GM12878 (cell line): ENCODE measurements at regions not wholly inside any gene's neighbourhood (a gene's known extent, or its start where the extent isn't known, plus 50 kb on each side); places are given as distances from the start of the nearest gene placed in this dataset.

Experiments
- ATAC-seq: fragments of 200-7000 bp; cut with Tn5 transposase; 3 replicates; pipeline ENCODE4 v1.9.1; 2020; ENCODE audit warnings: mild to moderate bottlenecking, moderate library complexity
- BruUV-seq: library from RNA; stranded (reverse); fragments of 400-500 nt; replicated peaks from 2 replicates; lab custom pipeline; 2021; lab: Mats Ljungman, UMichigan
- CTCF ChIA-PET: fragments of 300-600 bp; sonication (Branson Sonifier 250); formaldehyde crosslinking; extraction: SDS; loops from one replicate; lab custom pipeline; 2021; ENCODE audit warnings: inconsistent platforms; lab: Yijun Ruan, JAX
- POLR2A ChIA-PET: fragments of 350-600 bp; formaldehyde crosslinking; extraction: SDS; loops from one replicate; lab custom pipeline; 2021; ENCODE audit warnings: inconsistent platforms; lab: Charles Lee
- RAD21 ChIA-PET: fragments of 300-600 bp; sonication (Branson Sonifier 250); formaldehyde crosslinking; loops from one replicate; lab custom pipeline; 2023; ENCODE audit warnings: antibody characterized with exemption; ENCODE audit not compliant: unreplicated experiment; lab: Charles Lee
- SMC1A ChIA-PET: fragments of 300-600 bp; sonication (Branson Sonifier 250); formaldehyde crosslinking; loops from one replicate; lab custom pipeline; 2023; ENCODE audit not compliant: unreplicated experiment, uncharacterized antibody; lab: Charles Lee
- DNase-seq: peaks from one replicate; pipeline ENCODE4 v3.0.0-alpha.2; 2011; ENCODE audit warnings: low read depth, low spot score
- FAIRE-seq: peaks from 3 replicates; lab custom pipeline; 2011; peaks lifted over from hg19 to GRCh38; lab: Jason Lieb, UNC
- H2AFZ ChIP-seq: 2 replicates; pipeline ENCODE4 v1.6.0; 2011; ENCODE audit warnings: low read depth, low read length, control low read depth; ENCODE audit not compliant: control insufficient read depth
- H3K27ac ChIP-seq: 2 replicates; pipeline ENCODE4 v1.5.1; 2011; ENCODE audit warnings: control low read depth; ENCODE audit not compliant: control insufficient read depth, insufficient read depth
- H3K27me3 ChIP-seq, 2 experiments: replicated peaks in 1 of 2; 2 replicates each; pipeline versions ENCODE4 v1.6.0 to v1.6.1; 2011; ENCODE audit warnings: low read length in 1 of 2; ENCODE audit not compliant: control insufficient read depth in 2 of 2, insufficient read depth in 2 of 2
- H3K36me3 ChIP-seq, 2 experiments: 2 replicates each; pipeline ENCODE4 v1.5.1; 2011; ENCODE audit warnings: low read length in 1 of 2; ENCODE audit not compliant: control insufficient read depth in 2 of 2, insufficient read depth in 2 of 2
- H3K4me1 ChIP-seq: 2 replicates; pipeline ENCODE4 v1.6.1; 2011; ENCODE audit warnings: mild to moderate bottlenecking, low read length, moderate library complexity, mixed read lengths; ENCODE audit not compliant: control insufficient read depth, insufficient read depth
- H3K4me2 ChIP-seq: 2 replicates; pipeline ENCODE4 v1.6.0; 2011; ENCODE audit warnings: control low read depth; ENCODE audit not compliant: control insufficient read depth, insufficient read depth
- H3K4me3 ChIP-seq: fragments of 200-600 bp; sonication (generic); 2 replicates; pipeline ENCODE4 v1.5.1; 2016
- H3K79me2 ChIP-seq: 2 replicates; pipeline ENCODE4 v1.6.0; 2011; ENCODE audit warnings: low read length; ENCODE audit not compliant: control insufficient read depth, insufficient read depth
- H3K9ac ChIP-seq: 2 replicates; pipeline ENCODE4 v1.8.0; 2011; ENCODE audit warnings: low read length, control low read depth, mixed read lengths; ENCODE audit not compliant: control insufficient read depth, insufficient read depth
- H3K9me3 ChIP-seq: replicated peaks from 3 replicates; pipeline ENCODE4 v1.5.1; 2011; ENCODE audit warnings: mild to moderate bottlenecking, low read length; ENCODE audit not compliant: control insufficient read depth, insufficient read depth
- H4K20me1 ChIP-seq: 2 replicates; pipeline ENCODE4 v1.6.0; 2011; ENCODE audit not compliant: control insufficient read depth, insufficient read depth
- BMI1 ChIP-seq: fragments of 450-650 bp; IDR thresholded peaks from 2 replicates; pipeline ENCODE4 v1.6.1; 2016; ENCODE audit warnings: mild to moderate bottlenecking, moderate library complexity, borderline replicate concordance
- CHD2 ChIP-seq: IDR thresholded peaks from 2 replicates; pipeline ENCODE4 v1.6.1; 2011; ENCODE audit warnings: low read depth, low read length, improper control_type of control experiment, borderline replicate concordance
- CTCF ChIP-seq, 3 experiments: IDR thresholded peaks in 2 of 3; conservative IDR thresholded peaks in 1 of 3; 2 replicates each; pipeline ENCODE4 v1.5.1; 2011; ENCODE audit warnings: low read depth in 3 of 3, low read length in 3 of 3, mild to moderate bottlenecking in 3 of 3, control low read depth in 2 of 3, moderate library complexity in 2 of 3, inconsistent platforms in 1 of 3, mixed read lengths in 1 of 3; ENCODE audit not compliant: control insufficient read depth in 2 of 3, insufficient read depth in 1 of 3; ENCODE audit errors: extremely low read depth in 1 of 3
- ELK1 ChIP-seq: IDR thresholded peaks from 2 replicates; pipeline ENCODE4 v1.6.1; 2012; ENCODE audit warnings: low read depth, low read length, improper control_type of control experiment
- ESRRA ChIP-seq: IDR thresholded peaks from 2 replicates; pipeline ENCODE4 v1.6.1; 2012; ENCODE audit warnings: mild to moderate bottlenecking, low read length, improper control_type of control experiment
- HDAC6 ChIP-seq: fragments of 200-600 bp; sonication (generic); IDR thresholded peaks from one replicate; pipeline ENCODE4 v1.8.0; 2017; ENCODE audit warnings: antibody characterized with exemption; ENCODE audit not compliant: unreplicated experiment
- KLF5 ChIP-seq: fragments of 450-650 bp; IDR thresholded peaks from 2 replicates; pipeline ENCODE4 v1.6.1; 2014; ENCODE audit warnings: mild to moderate bottlenecking; ENCODE audit not compliant: partially characterized antibody
- MLLT1 ChIP-seq: fragments of 450-650 bp; IDR thresholded peaks from 2 replicates; pipeline ENCODE4 v1.6.1; 2016; ENCODE audit warnings: mild to moderate bottlenecking
- MYB ChIP-seq: fragments of 150-350 bp; IDR thresholded peaks from 2 replicates; pipeline ENCODE4 v1.6.1; 2014; ENCODE audit warnings: mild to moderate bottlenecking, low read depth, low read length, borderline replicate concordance
- NR2C1 ChIP-seq: fragments of 450-650 bp; IDR thresholded peaks from 2 replicates; pipeline ENCODE4 v1.6.1; 2017; ENCODE audit warnings: antibody characterized with exemption, mild to moderate bottlenecking, moderate library complexity
- NR2C2 ChIP-seq: IDR thresholded peaks from 2 replicates; pipeline ENCODE4 v1.6.1; 2011; ENCODE audit warnings: borderline replicate concordance, low read depth; ENCODE audit not compliant: control insufficient read depth, insufficient read length
- NRF1 ChIP-seq: conservative IDR thresholded peaks from 2 replicates; pipeline ENCODE4 v1.6.1; 2011; ENCODE audit warnings: mild to moderate bottlenecking, low read depth, low read length, improper control_type of control experiment
- POLR2AphosphoS5 ChIP-seq: IDR thresholded peaks from 2 replicates; pipeline ENCODE4 v1.6.1; 2011; ENCODE audit warnings: mild to moderate bottlenecking, low read length, inconsistent platforms
- REST ChIP-seq: IDR thresholded peaks from 2 replicates; pipeline ENCODE4 v1.6.1; 2012; ENCODE audit warnings: mild to moderate bottlenecking, low read depth, low read length
- TAF1 ChIP-seq: IDR thresholded peaks from 2 replicates; pipeline ENCODE4 v1.6.1; 2011; ENCODE audit warnings: mild to moderate bottlenecking, low read depth, low read length, borderline replicate concordance
- YBX1 ChIP-seq: fragments of 450-650 bp; IDR thresholded peaks from 2 replicates; pipeline ENCODE4 v1.6.1; 2016; ENCODE audit warnings: antibody characterized with exemption
- ZNF24 ChIP-seq: fragments of 450-650 bp; IDR thresholded peaks from 2 replicates; pipeline ENCODE4 v1.6.1; 2017; ENCODE audit warnings: antibody characterized with exemption, mild to moderate bottlenecking
- WGBS: methylation state at CpG from one replicate; pipeline ENCODE4 v1.1.6; 2016; ENCODE audit warnings: low lambda C conversion rate; ENCODE audit not compliant: insufficient replicate concordance, insufficient coverage; ENCODE audit errors: missing lambda C conversion rate; 5-methylcytosine and 5-hydroxymethylcytosine counted together
- in situ Hi-C: fragments of 300-500 bp; cut with MboI; formaldehyde crosslinking; loops from 9 replicates; pipeline ENCODE4 v1.14.3; 2018; ENCODE audit warnings: mixed read lengths
- intact Hi-C: fragments of 100-400 bp; cut with micrococcal nuclease; formaldehyde crosslinking; loops from one replicate; pipeline ENCODE4 v1.14.2; 2022; ENCODE audit not compliant: unreplicated experiment

GRCh38 chr4:120228086-120228485 lies 161.4 kb upstream of the MAD2L1 start:
- Histone ChIP-seq H3K9me3 (no peaks in the 10 kb centered on the region), H3K4me1 (no peaks in the 10 kb centered on the region), H3K36me3 (no peaks in the 10 kb centered on the region), H4K20me1 (no peaks in the 10 kb centered on the region), H2AFZ (no peak overlapping the region), H3K9ac (no peak overlapping the region), H3K79me2 (no peaks in the 10 kb centered on the region), H3K27me3 (no peaks in the 10 kb centered on the region), H3K4me3 (no peak overlapping the region), H3K4me2 (no peak overlapping the region), H3K27ac (no peak overlapping the region)
- ChIA-PET POLR2A (no interaction called here), CTCF (no interaction called here), SMC1A (no interaction called here), RAD21 (no interaction called here)
- in situ Hi-C loops (no loop called here), intact Hi-C loops (no loop called here)
- WGBS = 0% methylated on average over 1 of the region's 1 CpG
- BruUV-seq = no TSS peak
- no peak for ATAC-seq
- no peak for DNase-seq
- FAIRE-seq = no peak
- TF ChIP-seq NR2C2 (no peak), TAF1 (no peak), ESRRA (no peak), KLF5 (no peak), ELK1 (no peak), POLR2AphosphoS5 (no peak), REST (no peak), CTCF (IDR thresholded peaks at IDR 0.05 in 2 of 3, conservative IDR thresholded peaks at IDR 0.05 in 1 of 3; ENCODE audit: control insufficient read depth in 2 of 3, extremely low read depth in 1 of 3, insufficient read depth in 1 of 3, low read depth in 3 of 3, low read length in 3 of 3) (no peak), MLLT1 (no peak), BMI1 (no peak), NR2C1 (no peak), ZNF24 (no peak), HDAC6 (no peak), CHD2 (no peak), MYB (no peak), NRF1 (no peak), YBX1 (no peak)
